Activated naive CD8-positive, alpha-beta T cell treated with anti-CD3 and anti-CD28 coated beads, Interleukin-2, amount 50 U/mL, for 24 hours (primary cell): ENCODE measurements at regions not wholly inside any gene's neighbourhood (a gene's known extent, or its start where the extent isn't known, plus 50 kb on each side); places are given as distances from the start of the nearest gene placed in this dataset.
"Not testable (repeated sequence)": the region's sequence is repeated elsewhere in the genome, so short reads cannot be mapped to it uniquely, and the experiment has no call there.

Experiments used
- ATAC-seq: fragments of 150-1000 bp; cut with Tn5 transposase; one replicate; pipeline ENCODE4 v1.10.0; 2021
- DNase-seq: peaks from one replicate; pipeline ENCODE4 v3.0.0; 2021
- H3K27ac Mint-ChIP-seq: one replicate; pipeline ENCODE4 v1.8.0; 2021; ENCODE audit warnings: mild to moderate bottlenecking, mixed read lengths
- H3K27me3 Mint-ChIP-seq: one replicate; pipeline ENCODE4 v1.8.0; 2021; ENCODE audit warnings: mixed read lengths
- H3K36me3 Mint-ChIP-seq: one replicate; pipeline ENCODE4 v1.8.0; 2021; ENCODE audit warnings: low read depth, mixed read lengths
- H3K4me1 Mint-ChIP-seq: one replicate; pipeline ENCODE4 v1.8.0; 2021; ENCODE audit warnings: mixed read lengths
- H3K4me3 Mint-ChIP-seq: one replicate; pipeline ENCODE4 v1.8.0; 2021; ENCODE audit warnings: mild to moderate bottlenecking, moderate library complexity, mixed read lengths
- H3K9me3 Mint-ChIP-seq: one replicate; pipeline ENCODE4 v1.8.0; 2021; ENCODE audit warnings: mixed read lengths

- Mint-ChIP-seq H3K4me3 (no peak overlapping the region), H3K4me1 (peaks cover 12% of the 10 kb centered on the region), H3K27me3 (peaks cover 10% of the 10 kb centered on the region), H3K27ac (no peak overlapping the region), H3K36me3 (peaks cover 2% of the 10 kb centered on the region), H3K9me3 (peaks cover 19% of the 10 kb centered on the region)
- peak; percentile 77 for ATAC-seq
- DNase-seq, result peak; percentile 61
These were observed 75.4 kb upstream of the ECI2 start for GRCh38 chr6:4210629-4211419.

- Mint-ChIP-seq H3K27me3 (peaks cover 12% of the 10 kb centered on the region), H3K36me3 (peaks cover 2% of the 10 kb centered on the region), H3K27ac (no peak overlapping the region), H3K9me3 (peaks cover 18% of the 10 kb centered on the region), H3K4me3 (no peak overlapping the region), H3K4me1 (peaks cover 12% of the 10 kb centered on the region)
- no peak for ATAC-seq
- no peak for DNase-seq
These were observed 73.8 kb upstream of the ECI2 start for GRCh38 chr6:4209196-4209595.

GRCh38 chr6:4208158-4208557 is 72.8 kb upstream of the ECI2 start:
- Mint-ChIP-seq H3K4me3 (no peak overlapping the region), H3K4me1 (peaks cover 12% of the 10 kb centered on the region), H3K27ac (no peak overlapping the region), H3K9me3 (peaks cover 19% of the 10 kb centered on the region), H3K36me3 (peaks cover 3% of the 10 kb centered on the region), H3K27me3 (peaks cover 13% of the 10 kb centered on the region)
- no peak for ATAC-seq
- no peak for DNase-seq

- not testable (repeated sequence) for ATAC-seq, H3K27ac Mint-ChIP-seq, H3K4me1 Mint-ChIP-seq, H3K4me3 Mint-ChIP-seq, H3K36me3 Mint-ChIP-seq, DNase-seq
- H3K9me3 Mint-ChIP-seq, result peaks cover 18% of the 10 kb centered on the region
- H3K27me3 Mint-ChIP-seq, result peaks cover 17% of the 10 kb centered on the region
These were observed 68.5 kb upstream of the ECI2 start for GRCh38 chr6:4203642-4204417.

- DNase-seq, result no peak
- H3K4me1 Mint-ChIP-seq, result no peaks in the 10 kb centered on the region
- H3K36me3 Mint-ChIP-seq, result no peaks in the 10 kb centered on the region
- ATAC-seq, result no peak
- H3K27ac Mint-ChIP-seq, result no peak overlapping the region
- no peak overlapping the region for H3K4me3 Mint-ChIP-seq
- H3K9me3 Mint-ChIP-seq, result no peaks in the 10 kb centered on the region
- H3K27me3 Mint-ChIP-seq, result peaks cover 4% of the 10 kb centered on the region
These were observed 57.3 kb upstream of the ECI2 start for GRCh38 chr6:4192627-4193026.

- H3K4me1 Mint-ChIP-seq, result no peaks in the 10 kb centered on the region
- no peak for DNase-seq
- H3K27me3 Mint-ChIP-seq, result peaks cover 6% of the 10 kb centered on the region
- H3K4me3 Mint-ChIP-seq, result no peak overlapping the region
- H3K27ac Mint-ChIP-seq, result no peak overlapping the region
- H3K36me3 Mint-ChIP-seq, result no peaks in the 10 kb centered on the region
- no peak for ATAC-seq
- no peaks in the 10 kb centered on the region for H3K9me3 Mint-ChIP-seq
These were observed 56.8 kb upstream of the ECI2 start for GRCh38 chr6:4192173-4192572.

GRCh38 chr6:4191271-4191721 is 55.9 kb upstream of the ECI2 start:
- no peak for DNase-seq
- no peak overlapping the region for H3K4me3 Mint-ChIP-seq
- no peak for ATAC-seq
- no peaks in the 10 kb centered on the region for H3K36me3 Mint-ChIP-seq
- H3K27me3 Mint-ChIP-seq, result peaks cover 6% of the 10 kb centered on the region
- no peaks in the 10 kb centered on the region for H3K4me1 Mint-ChIP-seq
- no peaks in the 10 kb centered on the region for H3K9me3 Mint-ChIP-seq
- no peak overlapping the region for H3K27ac Mint-ChIP-seq

- DNase-seq, result no peak
- Mint-ChIP-seq H3K36me3 (no peaks in the 10 kb centered on the region), H3K4me1 (peaks cover 12% of the 10 kb centered on the region), H3K4me3 (no peak overlapping the region), H3K27ac (no peak overlapping the region), H3K27me3 (peaks cover 13% of the 10 kb centered on the region), H3K9me3 (no peaks in the 10 kb centered on the region)
- ATAC-seq, result no peak
These were observed 53.9 kb upstream of the ECI2 start for GRCh38 chr6:4189249-4189648.

GRCh38 chr6:4188801-4189200 is 53.4 kb upstream of the ECI2 start:
- no peak for ATAC-seq
- peaks cover 15% of the 10 kb centered on the region for H3K27me3 Mint-ChIP-seq
- DNase-seq, result no peak
- H3K4me1 Mint-ChIP-seq, result peaks cover 12% of the 10 kb centered on the region
- no peak overlapping the region for H3K27ac Mint-ChIP-seq
- no peaks in the 10 kb centered on the region for H3K9me3 Mint-ChIP-seq
- H3K4me3 Mint-ChIP-seq, result no peak overlapping the region
- no peaks in the 10 kb centered on the region for H3K36me3 Mint-ChIP-seq

- no peak for DNase-seq
- H3K4me3 Mint-ChIP-seq, result no peak overlapping the region
- no peak overlapping the region for H3K27ac Mint-ChIP-seq
- ATAC-seq, result no peak
- no peaks in the 10 kb centered on the region for H3K36me3 Mint-ChIP-seq
- no peaks in the 10 kb centered on the region for H3K9me3 Mint-ChIP-seq
- H3K27me3 Mint-ChIP-seq, result peaks cover 19% of the 10 kb centered on the region
- peaks cover 12% of the 10 kb centered on the region for H3K4me1 Mint-ChIP-seq
These were observed 52.1 kb upstream of the ECI2 start for GRCh38 chr6:4187480-4187879.

GRCh38 chr6:4186385-4186784 is 51.0 kb upstream of the ECI2 start:
- Mint-ChIP-seq H3K9me3 (no peaks in the 10 kb centered on the region), H3K27me3 (peaks cover 19% of the 10 kb centered on the region), H3K4me3 (no peak overlapping the region), H3K36me3 (no peaks in the 10 kb centered on the region), H3K4me1 (peaks cover 12% of the 10 kb centered on the region), H3K27ac (no peak overlapping the region)
- ATAC-seq (no peak), DNase-seq (no peak)

- H3K27ac Mint-ChIP-seq, result no peak overlapping the region
- H3K27me3 Mint-ChIP-seq, result peaks cover 19% of the 10 kb centered on the region
- peaks cover 12% of the 10 kb centered on the region for H3K4me1 Mint-ChIP-seq
- no peak for DNase-seq
- no peaks in the 10 kb centered on the region for H3K36me3 Mint-ChIP-seq
- H3K9me3 Mint-ChIP-seq, result no peaks in the 10 kb centered on the region
- ATAC-seq, result peak; percentile 40
- H3K4me3 Mint-ChIP-seq, result no peak overlapping the region
These were observed 50.5 kb upstream of the ECI2 start for GRCh38 chr6:4185846-4186245.

GRCh38 chr6:4185419-4185818 is 50.0 kb upstream of the ECI2 start:
- Mint-ChIP-seq H3K27ac (no peak overlapping the region), H3K4me3 (no peak overlapping the region)

More at GRCh38 chr6:4185419-4185818, 50.0 kb upstream of the ECI2 start:
- peaks cover 21% of the 10 kb centered on the region for H3K27me3 Mint-ChIP-seq
- DNase-seq (peak; percentile 4), ATAC-seq (peak; percentile 49)
- no peaks in the 10 kb centered on the region for H3K9me3 Mint-ChIP-seq
- no peaks in the 10 kb centered on the region for H3K36me3 Mint-ChIP-seq
- peaks cover 12% of the 10 kb centered on the region for H3K4me1 Mint-ChIP-seq
